Cardiac muscle cell (in vitro differentiated cells and primary cell): ENCODE measurements at regions not wholly inside any gene's neighbourhood (a gene's known extent, or its start where the extent isn't known, plus 50 kb on each side); places are given as distances from the start of the nearest gene placed in this dataset.

Experiments
- DNase-seq, 2 donors: peaks; one replicate each; pipeline versions ENCODE4 v3.0.0 to v3.0.0-alpha.2; 2010 to 2017; ENCODE audit warnings: low read depth in 1 of 2, low spot score in 1 of 2
- H3K27ac ChIP-seq: fragments of 200-600 bp; sonication (generic); 2 replicates; pipeline ENCODE4 v1.5.1; 2016
- H3K27me3 ChIP-seq: fragments of 200-600 bp; sonication (generic); 2 replicates; pipeline ENCODE4 v1.6.0; 2016; ENCODE audit warnings: control low read depth
- H3K36me3 ChIP-seq: fragments of 200-600 bp; sonication (generic); 2 replicates; pipeline ENCODE4 v1.5.1; 2016; ENCODE audit warnings: control low read depth
- H3K4me1 ChIP-seq: fragments of 200-600 bp; sonication (generic); 2 replicates; pipeline ENCODE4 v1.8.1; 2017; ENCODE audit warnings: low read depth, mild to moderate bottlenecking, mixed run types
- H3K4me3 ChIP-seq: fragments of 200-600 bp; sonication (generic); 2 replicates; pipeline ENCODE4 v1.5.1; 2016; ENCODE audit warnings: mild to moderate bottlenecking
- H3K9me3 ChIP-seq: fragments of 200-600 bp; sonication (generic); 2 replicates; pipeline ENCODE4 v1.5.1; 2017; ENCODE audit warnings: low read depth, mild to moderate bottlenecking, control low read depth
- CTCF ChIP-seq: IDR thresholded peaks from 2 replicates; pipeline ENCODE4 v1.5.1; 2012; ENCODE audit warnings: low read depth, mild to moderate bottlenecking, low read length

DNA sequence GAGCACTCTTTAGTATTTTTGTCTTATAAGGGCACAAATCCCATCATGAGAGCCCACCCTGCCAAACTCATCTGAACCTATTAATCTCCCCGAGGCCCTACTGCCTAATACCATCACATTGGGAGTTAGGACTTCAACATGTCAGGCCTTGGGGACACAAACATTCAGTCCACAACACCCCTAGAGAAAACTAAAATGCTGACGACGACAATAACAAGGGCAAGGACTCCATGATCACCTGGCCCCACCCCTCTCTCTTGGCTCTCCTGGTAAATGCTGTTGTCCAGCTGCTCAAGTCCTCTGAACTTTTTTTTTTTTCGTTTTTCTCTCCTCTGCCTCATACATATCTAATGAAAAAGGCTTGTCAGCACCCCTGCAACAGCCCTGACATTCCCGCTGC lies 118.8 kb upstream of the MKI67 start:
- no peak for DNase-seq
- Histone ChIP-seq H3K27ac (no peak overlapping the region), H3K4me3 (no peak overlapping the region), H3K27me3 (no peaks in the 10 kb centered on the region), H3K9me3 (no peaks in the 10 kb centered on the region), H3K36me3 (no peaks in the 10 kb centered on the region), H3K4me1 (no peaks in the 10 kb centered on the region)
- no peak for TF ChIP-seq CTCF

- H3K4me3 ChIP-seq = no peak overlapping the region
- no peaks in the 10 kb centered on the region for H3K9me3 ChIP-seq
- H3K4me1 ChIP-seq = no peaks in the 10 kb centered on the region
- no peaks in the 10 kb centered on the region for H3K36me3 ChIP-seq
- no peak for TF ChIP-seq CTCF
- H3K27ac ChIP-seq = no peak overlapping the region
- DNase-seq = no peak
- H3K27me3 ChIP-seq = no peaks in the 10 kb centered on the region
Observed at GRCh38 chr10:128247576-128247975, 121.4 kb upstream of the MKI67 start.

DNA sequence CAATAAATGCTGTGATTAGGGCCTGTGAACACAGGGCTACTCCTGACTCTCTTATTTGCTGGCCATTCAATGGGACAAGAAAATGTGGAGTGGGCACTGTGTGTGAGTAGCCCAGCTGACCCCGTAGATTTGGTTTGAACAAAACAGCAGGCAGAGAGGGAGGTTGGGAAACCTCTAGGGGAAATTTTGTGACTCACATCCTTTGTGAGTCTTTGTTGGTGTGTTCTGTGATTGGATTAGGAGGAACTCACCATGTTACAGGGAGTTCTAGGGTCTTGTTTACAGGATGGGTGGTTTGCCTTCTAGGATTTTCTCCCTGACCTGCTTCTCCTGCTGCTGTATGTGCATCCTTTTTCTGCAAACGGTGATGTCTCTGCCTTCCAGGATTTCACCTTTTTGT lies 128.3 kb upstream of the MKI67 start:
- no peaks in the 10 kb centered on the region for H3K36me3 ChIP-seq
- no peaks in the 10 kb centered on the region for H3K9me3 ChIP-seq
- no peak overlapping the region for H3K4me3 ChIP-seq
- no peaks in the 10 kb centered on the region for H3K4me1 ChIP-seq
- no peaks in the 10 kb centered on the region for H3K27me3 ChIP-seq
- no peak for TF ChIP-seq CTCF
- no peak overlapping the region for H3K27ac ChIP-seq
- peak in 1 of 2 donors; percentile 33 for DNase-seq

GRCh38 chr10:128257428-128257827 lies 131.2 kb upstream of the MKI67 start:
- no peak overlapping the region for H3K4me3 ChIP-seq
- no peaks in the 10 kb centered on the region for H3K27me3 ChIP-seq
- no peaks in the 10 kb centered on the region for H3K4me1 ChIP-seq
- H3K36me3 ChIP-seq = no peaks in the 10 kb centered on the region
- no peak overlapping the region for H3K27ac ChIP-seq
- TF ChIP-seq CTCF = no peak
- DNase-seq = no peak
- no peaks in the 10 kb centered on the region for H3K9me3 ChIP-seq

DNA sequence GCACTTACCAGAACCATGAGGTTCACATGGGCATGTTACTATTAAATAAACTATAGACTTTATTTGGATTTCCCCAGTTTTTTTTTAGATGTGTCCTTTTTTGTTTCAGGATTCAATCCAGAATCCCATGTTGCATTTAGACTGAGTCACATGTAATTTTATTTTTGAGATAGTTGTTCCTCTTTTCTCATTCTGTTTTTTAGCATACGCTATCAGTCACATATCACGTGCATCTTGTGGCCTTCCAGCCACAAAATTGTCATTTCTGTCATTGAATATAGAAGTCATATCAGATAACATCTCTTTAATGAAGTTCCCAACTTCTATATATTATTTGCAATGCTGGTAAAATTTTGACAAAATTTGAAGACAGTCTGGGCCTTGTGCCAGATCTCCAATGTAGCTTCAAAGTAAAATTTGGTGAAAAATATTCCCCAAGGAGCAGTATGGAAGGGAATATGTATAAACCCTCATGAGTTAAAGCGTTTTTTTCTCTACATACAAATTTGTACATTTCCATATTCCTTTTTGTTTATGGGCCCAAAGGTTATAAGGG lies 132.3 kb upstream of the MKI67 start:
- H3K4me1 ChIP-seq = no peaks in the 10 kb centered on the region
- no peaks in the 10 kb centered on the region for H3K36me3 ChIP-seq
- H3K4me3 ChIP-seq = no peak overlapping the region
- no peak for TF ChIP-seq CTCF
- no peaks in the 10 kb centered on the region for H3K9me3 ChIP-seq
- no peak for DNase-seq
- H3K27me3 ChIP-seq = no peaks in the 10 kb centered on the region
- H3K27ac ChIP-seq = no peak overlapping the region
